ENCODE measurements at regions not wholly inside any gene's neighbourhood (a gene's known extent, or its start where the extent isn't known, plus 50 kb on each side); places are given as distances from the start of the nearest gene placed in this dataset.

GRCh38 chrX:69253821-69254220 is 88.6 kb upstream of the PJA1 start:
- H3K9ac ChIP-seq (ENCODE audit: low read depth in 2 of 2, low read length in 2 of 2) = no peak overlapping the region
- H3K4me3 ChIP-seq = no peak overlapping the region
- H3K27me3 ChIP-seq = no peaks in the 10 kb centered on the region
- H3K36me3 ChIP-seq = no peaks in the 10 kb centered on the region
- TF ChIP-seq, protein P1, sequence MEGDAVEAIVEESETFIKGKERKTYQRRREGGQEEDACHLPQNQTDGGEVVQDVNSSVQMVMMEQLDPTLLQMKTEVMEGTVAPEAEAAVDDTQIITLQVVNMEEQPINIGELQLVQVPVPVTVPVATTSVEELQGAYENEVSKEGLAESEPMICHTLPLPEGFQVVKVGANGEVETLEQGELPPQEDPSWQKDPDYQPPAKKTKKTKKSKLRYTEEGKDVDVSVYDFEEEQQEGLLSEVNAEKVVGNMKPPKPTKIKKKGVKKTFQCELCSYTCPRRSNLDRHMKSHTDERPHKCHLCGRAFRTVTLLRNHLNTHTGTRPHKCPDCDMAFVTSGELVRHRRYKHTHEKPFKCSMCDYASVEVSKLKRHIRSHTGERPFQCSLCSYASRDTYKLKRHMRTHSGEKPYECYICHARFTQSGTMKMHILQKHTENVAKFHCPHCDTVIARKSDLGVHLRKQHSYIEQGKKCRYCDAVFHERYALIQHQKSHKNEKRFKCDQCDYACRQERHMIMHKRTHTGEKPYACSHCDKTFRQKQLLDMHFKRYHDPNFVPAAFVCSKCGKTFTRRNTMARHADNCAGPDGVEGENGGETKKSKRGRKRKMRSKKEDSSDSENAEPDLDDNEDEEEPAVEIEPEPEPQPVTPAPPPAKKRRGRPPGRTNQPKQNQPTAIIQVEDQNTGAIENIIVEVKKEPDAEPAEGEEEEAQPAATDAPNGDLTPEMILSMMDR (IDR thresholded peaks at IDR 0.05) = no peak
- H3K27ac ChIP-seq = no peak overlapping the region
- H3K4me1 ChIP-seq = no peaks in the 10 kb centered on the region
- DNase-seq = no peak
- intact Hi-C loops (cut with DNase I) = no loop called here
- no peaks in the 10 kb centered on the region for H3K9me3 ChIP-seq

- H3K36me3 ChIP-seq = no peaks in the 10 kb centered on the region
- H3K27me3 ChIP-seq = no peaks in the 10 kb centered on the region
- TF ChIP-seq, protein P1 (IDR thresholded peaks at IDR 0.05) = no peak
- no peak overlapping the region for H3K9ac ChIP-seq (ENCODE audit: low read depth in 2 of 2, low read length in 2 of 2)
- H3K4me3 ChIP-seq = no peak overlapping the region
- intact Hi-C loops (cut with DNase I) = no loop called here
- no peaks in the 10 kb centered on the region for H3K4me1 ChIP-seq
- H3K9me3 ChIP-seq = no peaks in the 10 kb centered on the region
- no peak overlapping the region for H3K27ac ChIP-seq
- DNase-seq = no peak
Observed at GRCh38 chrX:69243276-69243675, 78.0 kb upstream of the PJA1 start.

- Histone ChIP-seq H3K9me3 (no peaks in the 10 kb centered on the region), H3K27me3 (no peaks in the 10 kb centered on the region), H3K36me3 (no peaks in the 10 kb centered on the region), H3K4me3 (no peak overlapping the region), H3K9ac (ENCODE audit: low read depth in 2 of 2, low read length in 2 of 2) (no peak overlapping the region), H3K27ac (no peak overlapping the region), H3K4me1 (no peaks in the 10 kb centered on the region)
- no peak for DNase-seq
- intact Hi-C loops (cut with DNase I) = no loop called here
- TF ChIP-seq, protein P1 (IDR thresholded peaks at IDR 0.05) = no peak
Observed at GRCh38 chrX:69238887-69239231, 73.6 kb upstream of the PJA1 start.

- intact Hi-C loops (cut with DNase I) = no loop called here
- Histone ChIP-seq H3K9ac (ENCODE audit: low read depth in 2 of 2, low read length in 2 of 2) (no peak overlapping the region), H3K27me3 (no peaks in the 10 kb centered on the region), H3K9me3 (no peaks in the 10 kb centered on the region), H3K4me1 (no peaks in the 10 kb centered on the region), H3K27ac (no peak overlapping the region), H3K36me3 (no peaks in the 10 kb centered on the region), H3K4me3 (no peak overlapping the region)
- TF ChIP-seq, protein P1 (IDR thresholded peaks at IDR 0.05) = no peak
- DNase-seq = no peak
Observed at GRCh38 chrX:69238114-69238886, 73.0 kb upstream of the PJA1 start.

DNA sequence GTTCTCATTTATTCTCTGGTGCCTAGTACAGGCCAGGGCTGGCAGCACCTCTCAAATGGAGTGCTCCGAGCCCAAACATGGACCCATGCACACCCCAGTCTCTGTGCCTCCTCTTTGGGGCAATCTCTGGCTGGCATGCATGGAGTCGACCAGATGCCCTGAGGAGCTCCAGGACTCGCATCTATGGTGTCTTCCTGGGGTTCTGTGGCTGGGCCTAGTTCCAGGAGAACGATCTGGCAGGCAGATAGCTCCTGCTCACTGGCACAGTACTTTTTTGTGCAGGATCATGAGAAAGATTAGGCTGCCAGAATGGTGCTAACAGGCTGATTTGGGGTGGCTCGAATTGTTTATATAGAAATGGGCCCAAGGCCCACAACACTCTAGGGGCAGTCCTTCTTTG is 72.0 kb upstream of the PJA1 start:
- H3K36me3 ChIP-seq = no peaks in the 10 kb centered on the region
- no peak for DNase-seq
- no peaks in the 10 kb centered on the region for H3K27me3 ChIP-seq
- no peak overlapping the region for H3K4me3 ChIP-seq
- no peaks in the 10 kb centered on the region for H3K4me1 ChIP-seq
- no peak overlapping the region for H3K27ac ChIP-seq
- TF ChIP-seq, protein P1 (IDR thresholded peaks at IDR 0.05) = no peak
- H3K9ac ChIP-seq (ENCODE audit: low read depth in 2 of 2, low read length in 2 of 2) = no peak overlapping the region
- intact Hi-C loops (cut with DNase I) = no loop called here
- H3K9me3 ChIP-seq = no peaks in the 10 kb centered on the region

Data from colonic mucosa (tissue), 4 donors.